ENCODE measurements at regions not wholly inside any gene's neighbourhood (a gene's known extent, or its start where the extent isn't known, plus 50 kb on each side); places are given as distances from the start of the nearest gene placed in this dataset.

GRCh38 chr14:66003082-66003730, 483.0 kb upstream of the CCDC196 start:
- H3K79me2 ChIP-seq (replicated peaks; ENCODE audit: insufficient read depth), result no peaks in the 10 kb centered on the region
- H3K4me3 ChIP-seq, result no peak overlapping the region
- H3K4me3 Mint-ChIP-seq, result no peak overlapping the region
- H3K27ac Mint-ChIP-seq, result no peak overlapping the region
- no peaks in the 10 kb centered on the region for H3K9me2 ChIP-seq (ENCODE audit: insufficient read depth)
- peak overlapping the region; percentile 57; the same call in 1 of the 2 replicates for H2AFZ ChIP-seq
- H3F3A ChIP-seq (replicated peaks; ENCODE audit: low read depth), result no peaks in the 10 kb centered on the region
- peaks cover 2% of the 10 kb centered on the region for H3K27me3 Mint-ChIP-seq (ENCODE audit: insufficient read depth, low read depth, poor library complexity)
- ATAC-seq (no peak), DNase-seq (ENCODE audit: low spot score) (peak; percentile 1)
- no peaks in the 10 kb centered on the region for H3K27me3 ChIP-seq (ENCODE audit: insufficient read depth)
- peaks cover 17% of the 10 kb centered on the region for H3K4me1 Mint-ChIP-seq
- no peaks in the 10 kb centered on the region for H4K20me1 ChIP-seq (replicated peaks; ENCODE audit: insufficient read depth)
- H3K4me1 ChIP-seq (ENCODE audit: insufficient read depth), result no peaks in the 10 kb centered on the region
- H3K27ac ChIP-seq (ENCODE audit: low read depth), result no peak overlapping the region
- H3K36me3 Mint-ChIP-seq (ENCODE audit: low read depth), result peaks cover 28% of the 10 kb centered on the region; the same call in 2 of the 3 replicates
- peaks cover 48% of the 10 kb centered on the region for H3K9me3 Mint-ChIP-seq
- no peak overlapping the region for H3K4me2 ChIP-seq
- peaks cover 6% of the 10 kb centered on the region; the same call in 1 of the 2 replicates for H3K36me3 ChIP-seq (ENCODE audit: insufficient read depth)
- TF ChIP-seq EZH2 (IDR thresholded peaks at IDR 0.05; ENCODE audit: low read depth, unreplicated experiment), result no peak
- TF ChIP-seq EZH2phosphoT487 (IDR thresholded peaks at IDR 0.05; ENCODE audit: unreplicated experiment), result no peak
- TF ChIP-seq POLR2AphosphoS5 (IDR thresholded peaks at IDR 0.05; ENCODE audit: low read depth), result no peak
- TF ChIP-seq STAT1 (IDR thresholded peaks at IDR 0.05; ENCODE audit: unreplicated experiment), result no peak
- no peak for TF ChIP-seq CREB1 (CRISPR knock-in tag; IDR thresholded peaks at IDR 0.05; ENCODE audit: low read depth)
- TF ChIP-seq NANOG (IDR thresholded peaks at IDR 0.05; ENCODE audit: borderline replicate concordance), result no peak

- Mint-ChIP-seq H3K27me3 (ENCODE audit: insufficient read depth, low read depth, poor library complexity) (peaks cover 2% of the 10 kb centered on the region), H3K4me3 (no peak overlapping the region), H3K27ac (peak overlapping the region; percentile 28; the same call in 1 of the 2 replicates), H3K4me1 (peaks cover 40% of the 10 kb centered on the region), H3K9me3 (peaks cover 24% of the 10 kb centered on the region), H3K36me3 (ENCODE audit: low read depth) (peaks cover 5% of the 10 kb centered on the region; the same call in 1 of the 3 replicates)
- peak; percentile 45; the same call in 2 of the 3 replicates for ATAC-seq
- Histone ChIP-seq H3K36me3 (ENCODE audit: insufficient read depth) (no peaks in the 10 kb centered on the region), H4K20me1 (replicated peaks; ENCODE audit: insufficient read depth) (no peaks in the 10 kb centered on the region), H3K9me2 (ENCODE audit: insufficient read depth) (no peaks in the 10 kb centered on the region), H2AFZ (no peak overlapping the region), H3K4me3 (no peak overlapping the region), H3K4me1 (ENCODE audit: insufficient read depth) (peaks cover 18% of the 10 kb centered on the region), H3K4me2 (no peak overlapping the region), H3F3A (replicated peaks; ENCODE audit: low read depth) (no peaks in the 10 kb centered on the region), H3K27me3 (ENCODE audit: insufficient read depth) (no peaks in the 10 kb centered on the region), H3K27ac (ENCODE audit: low read depth) (no peak overlapping the region), H3K79me2 (replicated peaks; ENCODE audit: insufficient read depth) (no peaks in the 10 kb centered on the region)
- no peak for TF ChIP-seq ETS1 (IDR thresholded peaks at IDR 0.05)
- TF ChIP-seq ZNF114 (CRISPR knock-in tag; IDR thresholded peaks at IDR 0.05), result no peak
- no peak for TF ChIP-seq NANOG (IDR thresholded peaks at IDR 0.05; ENCODE audit: borderline replicate concordance)
- no peak for TF ChIP-seq EZH2 (IDR thresholded peaks at IDR 0.05; ENCODE audit: low read depth, unreplicated experiment)
- no peak for TF ChIP-seq STAT1 (IDR thresholded peaks at IDR 0.05; ENCODE audit: unreplicated experiment)
- TF ChIP-seq, protein P1, sequence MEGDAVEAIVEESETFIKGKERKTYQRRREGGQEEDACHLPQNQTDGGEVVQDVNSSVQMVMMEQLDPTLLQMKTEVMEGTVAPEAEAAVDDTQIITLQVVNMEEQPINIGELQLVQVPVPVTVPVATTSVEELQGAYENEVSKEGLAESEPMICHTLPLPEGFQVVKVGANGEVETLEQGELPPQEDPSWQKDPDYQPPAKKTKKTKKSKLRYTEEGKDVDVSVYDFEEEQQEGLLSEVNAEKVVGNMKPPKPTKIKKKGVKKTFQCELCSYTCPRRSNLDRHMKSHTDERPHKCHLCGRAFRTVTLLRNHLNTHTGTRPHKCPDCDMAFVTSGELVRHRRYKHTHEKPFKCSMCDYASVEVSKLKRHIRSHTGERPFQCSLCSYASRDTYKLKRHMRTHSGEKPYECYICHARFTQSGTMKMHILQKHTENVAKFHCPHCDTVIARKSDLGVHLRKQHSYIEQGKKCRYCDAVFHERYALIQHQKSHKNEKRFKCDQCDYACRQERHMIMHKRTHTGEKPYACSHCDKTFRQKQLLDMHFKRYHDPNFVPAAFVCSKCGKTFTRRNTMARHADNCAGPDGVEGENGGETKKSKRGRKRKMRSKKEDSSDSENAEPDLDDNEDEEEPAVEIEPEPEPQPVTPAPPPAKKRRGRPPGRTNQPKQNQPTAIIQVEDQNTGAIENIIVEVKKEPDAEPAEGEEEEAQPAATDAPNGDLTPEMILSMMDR (conservative IDR thresholded peaks at IDR 0.05; ENCODE audit: low read depth in 2 of 2), result no peak
- DNase-seq (ENCODE audit: low spot score), result no peak
Measured at GRCh38 chr14:66005900-66006434, 480.2 kb upstream of the CCDC196 start.
